HG03095 (cell line): ENCODE measurements at regions not wholly inside any gene's neighbourhood (a gene's known extent, or its start where the extent isn't known, plus 50 kb on each side); places are given as distances from the start of the nearest gene placed in this dataset.

Source experiments
- ATAC-seq: cut with Tn5 transposase; IDR thresholded peaks from one replicate; pipeline ENCODE4 v1.9.1; 2021; ENCODE audit warnings: moderate library complexity; ENCODE audit not compliant: unreplicated experiment

DNA sequence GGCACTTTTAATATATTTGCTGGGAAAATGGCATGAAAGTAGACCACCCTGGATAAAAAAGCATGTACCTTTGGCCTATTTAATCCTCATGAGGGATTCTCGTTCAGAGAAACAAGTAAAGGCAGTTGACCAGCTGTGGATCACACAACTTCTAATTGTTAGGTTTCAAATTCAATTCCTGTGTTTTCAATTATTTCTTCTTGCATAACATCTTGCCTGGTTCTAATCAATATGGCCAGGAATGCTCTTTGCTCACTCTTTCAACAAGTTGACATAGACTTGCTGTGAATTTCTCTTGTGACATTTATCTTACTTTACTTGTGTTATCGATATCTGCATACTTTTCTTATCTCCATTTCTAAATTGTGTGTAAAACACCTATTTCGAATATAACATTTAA is 211.8 kb downstream of the SLC7A11 start:
- no peak for ATAC-seq

DNA sequence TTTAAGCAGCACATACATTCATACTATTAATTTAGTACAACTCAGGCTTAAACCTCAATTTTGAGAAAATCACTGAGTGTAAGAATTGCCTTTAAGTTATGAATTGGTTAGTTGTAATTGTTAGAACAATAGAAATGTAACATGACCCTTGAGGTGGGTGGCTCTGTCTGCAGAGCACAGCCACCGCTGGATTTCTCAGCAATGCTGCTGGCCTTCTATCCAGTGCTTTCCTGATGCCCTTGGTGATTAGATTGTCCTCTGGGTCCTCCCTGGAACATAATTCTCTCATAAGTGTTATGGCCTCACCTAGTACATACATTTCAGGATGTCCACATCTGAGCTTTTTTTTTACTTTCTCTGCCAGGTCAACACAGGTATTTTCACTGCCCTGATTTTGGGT is 213.2 kb downstream of the SLC7A11 start:
- ATAC-seq: no peak

DNA sequence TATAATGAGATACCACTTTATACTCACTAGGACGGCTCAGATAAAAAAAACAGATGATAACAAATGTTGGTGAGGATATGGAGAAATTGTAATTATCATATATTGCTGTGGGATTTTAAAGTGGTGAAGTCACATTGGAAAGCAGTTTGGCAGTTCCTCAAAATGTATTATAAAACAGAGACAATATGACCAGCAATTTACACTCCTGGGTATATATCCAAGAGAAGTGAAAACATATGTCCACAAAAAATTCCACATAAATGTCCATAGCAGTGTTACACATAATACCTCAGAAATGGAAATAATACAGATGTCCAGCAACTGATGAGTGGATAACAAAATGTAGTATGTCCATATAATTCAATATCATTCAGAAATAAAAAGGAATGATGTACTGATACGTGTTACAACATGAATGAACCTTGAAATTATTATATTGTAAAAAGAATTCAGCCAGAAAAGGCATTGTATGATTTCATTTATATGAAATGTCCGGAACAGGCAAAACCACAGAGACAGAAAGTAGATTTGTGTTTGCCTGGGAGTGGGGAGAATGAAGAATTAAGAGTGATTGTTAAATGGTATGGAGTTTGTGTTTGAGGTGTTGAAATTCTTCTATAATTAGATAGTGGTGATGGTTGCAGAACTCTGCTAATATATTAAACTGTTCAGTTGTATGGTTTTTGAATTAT is 220.9 kb downstream of the SLC7A11 start:
- no peak for ATAC-seq

DNA sequence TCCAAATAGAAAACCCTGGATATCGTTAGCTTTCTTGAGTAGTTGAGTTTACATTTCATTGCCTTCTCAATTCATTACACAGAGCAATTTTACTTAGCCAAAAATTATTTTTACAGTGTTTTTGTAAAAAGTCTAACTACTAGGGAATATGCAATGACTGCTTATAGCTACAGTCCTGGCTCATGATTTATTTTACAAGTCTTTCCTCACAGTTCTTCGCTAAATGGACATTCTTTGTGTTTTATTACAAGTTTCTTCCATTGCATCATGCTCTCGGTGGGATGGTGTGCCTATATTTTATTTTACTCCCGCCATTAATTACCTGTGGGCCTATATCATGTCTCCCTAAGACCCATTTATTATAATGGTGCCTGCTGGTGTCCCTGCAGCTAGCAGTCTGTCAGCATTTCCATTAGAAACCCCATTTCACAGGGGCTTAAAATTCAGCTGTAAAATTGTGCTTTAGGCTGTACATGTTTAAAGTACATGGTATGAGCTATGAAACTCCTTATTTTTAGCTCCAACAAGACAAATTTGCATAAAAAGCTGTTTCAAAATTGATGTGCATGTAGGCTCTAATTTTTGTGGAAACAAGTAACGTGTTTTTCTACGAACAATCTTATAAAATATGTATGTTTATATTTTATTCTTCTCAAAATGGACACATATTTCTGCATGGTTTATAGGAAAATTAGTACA is 227.4 kb downstream of the SLC7A11 start:
- no peak for ATAC-seq

DNA sequence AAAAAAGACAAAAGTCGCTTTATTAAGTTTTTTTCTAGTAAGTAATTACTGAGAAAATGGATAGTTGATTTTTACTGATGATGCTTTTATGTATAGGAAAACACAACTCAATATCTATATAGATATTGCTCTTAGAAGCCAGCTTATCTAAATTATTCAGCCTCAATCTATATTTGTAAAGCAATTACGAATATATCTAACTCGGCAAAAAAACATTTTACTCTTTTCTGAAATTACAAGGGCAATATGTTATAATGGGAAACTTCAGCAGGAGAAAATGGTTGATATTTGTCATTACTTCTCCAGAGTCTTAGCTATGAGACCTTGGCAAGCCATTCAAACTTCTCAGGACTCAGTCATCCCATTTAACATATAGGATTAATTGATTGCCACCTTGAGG is 228.5 kb downstream of the SLC7A11 start:
- no peak for ATAC-seq

DNA sequence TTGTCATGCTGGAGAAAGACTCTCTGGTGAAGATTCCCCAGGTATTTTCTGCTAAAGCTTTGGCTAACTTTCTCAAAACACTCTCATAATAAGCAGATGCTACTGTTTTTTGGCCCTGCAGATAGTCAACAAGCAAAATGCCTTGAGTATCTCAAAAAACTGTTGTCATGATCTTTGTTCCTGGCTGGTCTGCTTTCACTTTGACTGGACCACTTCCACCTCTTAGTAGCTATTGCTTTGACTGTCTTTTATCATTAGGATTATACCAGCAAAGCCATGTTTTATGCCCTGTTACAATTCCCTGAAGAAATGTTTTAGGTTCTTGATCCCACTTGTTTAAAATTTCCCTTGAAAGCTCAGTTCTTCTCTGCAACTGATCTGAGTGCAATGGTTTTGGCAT is 231.5 kb downstream of the SLC7A11 start:
- no peak for ATAC-seq

DNA sequence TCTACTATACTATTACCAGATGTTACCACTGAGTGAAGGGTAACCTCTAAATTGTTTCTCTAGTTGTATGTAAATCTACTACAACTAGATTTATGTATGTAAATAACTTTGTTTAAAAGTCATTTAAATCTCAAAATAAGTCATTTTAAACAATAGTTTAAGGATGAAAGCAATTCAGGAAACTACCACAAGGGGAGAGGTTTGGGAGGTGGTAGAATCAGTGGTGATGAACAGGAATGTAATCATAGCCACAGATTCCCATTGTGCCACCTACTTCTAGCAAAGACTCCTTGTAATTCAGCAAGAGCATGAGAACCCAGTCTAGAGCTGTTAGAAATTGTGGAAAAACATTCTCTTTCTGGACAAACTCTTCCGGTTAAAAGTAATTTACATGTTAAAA is 234.6 kb downstream of the SLC7A11 start:
- no peak for ATAC-seq

DNA sequence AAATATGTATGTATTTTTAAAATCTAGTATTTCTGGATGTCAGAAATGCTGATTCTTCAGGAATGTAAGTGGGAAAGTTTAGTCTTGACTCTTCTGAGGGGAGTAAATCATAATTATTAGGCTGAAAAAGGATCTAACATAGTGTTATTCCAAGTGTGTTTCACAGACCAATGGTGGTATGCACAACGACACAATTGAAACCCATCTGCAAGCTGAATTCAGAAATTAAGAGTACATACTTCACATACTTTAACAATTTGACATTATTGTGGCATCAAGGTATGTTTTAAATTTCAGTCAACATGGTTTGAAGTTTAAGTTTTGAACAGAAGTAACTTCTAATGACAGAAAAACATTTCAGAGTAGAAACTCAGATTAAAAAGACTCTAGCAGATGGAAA is 236.7 kb downstream of the SLC7A11 start:
- ATAC-seq: no peak

DNA sequence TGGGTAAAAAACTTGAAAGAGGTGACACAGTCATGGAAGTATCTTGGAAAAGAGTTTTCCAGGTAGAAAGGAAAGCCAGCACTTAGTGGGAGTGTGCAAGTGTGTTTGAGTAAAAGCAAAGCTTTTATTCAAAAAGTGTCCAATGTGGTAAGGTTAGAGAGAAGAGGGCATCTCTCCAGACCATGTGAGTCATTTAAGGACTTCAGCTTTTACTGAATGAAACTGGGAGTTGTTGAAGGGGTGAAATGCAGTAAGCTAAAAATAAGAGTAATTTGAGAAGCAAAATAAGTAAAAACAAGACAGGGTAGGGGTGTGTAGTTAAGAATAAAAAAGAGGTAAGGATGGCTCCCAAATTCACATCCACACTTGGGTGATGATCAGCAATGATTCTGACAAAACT is 238.9 kb downstream of the SLC7A11 start:
- ATAC-seq: peak; percentile 94

DNA sequence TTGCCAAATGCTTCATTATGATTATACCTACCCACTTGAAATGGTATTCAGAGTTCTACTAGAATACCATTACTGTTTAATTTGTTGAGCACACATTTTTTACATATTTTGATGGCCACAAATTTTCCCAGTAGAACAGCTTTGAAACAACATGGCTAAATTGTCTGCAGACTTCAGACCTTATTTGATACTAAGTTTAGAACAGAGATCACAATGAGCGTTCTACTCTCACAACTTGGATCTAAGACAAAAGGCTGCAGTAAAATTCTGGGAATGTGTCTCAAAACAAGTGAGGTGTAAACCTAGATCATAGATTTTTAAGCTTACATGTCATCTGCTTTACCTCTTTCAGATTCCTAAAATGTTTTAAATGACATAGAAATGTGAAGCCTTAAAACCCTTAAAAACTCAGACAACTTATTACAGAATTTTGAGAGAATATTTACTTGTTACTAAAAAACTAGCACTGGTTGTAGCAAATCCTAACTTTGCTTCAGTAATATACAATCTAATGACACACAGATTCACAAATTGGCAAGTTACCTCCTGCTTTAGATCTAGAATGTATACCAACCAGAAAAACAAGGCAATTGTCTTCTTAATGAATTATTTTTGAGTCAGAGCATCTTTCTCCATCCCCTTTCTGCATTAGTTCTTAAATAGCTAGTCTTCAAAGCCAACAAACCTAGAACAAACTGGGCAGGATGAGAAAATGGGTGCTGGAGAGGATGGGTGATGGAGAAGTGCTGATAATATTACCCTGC is 243.3 kb downstream of the SLC7A11 start:
- ATAC-seq: no peak

DNA sequence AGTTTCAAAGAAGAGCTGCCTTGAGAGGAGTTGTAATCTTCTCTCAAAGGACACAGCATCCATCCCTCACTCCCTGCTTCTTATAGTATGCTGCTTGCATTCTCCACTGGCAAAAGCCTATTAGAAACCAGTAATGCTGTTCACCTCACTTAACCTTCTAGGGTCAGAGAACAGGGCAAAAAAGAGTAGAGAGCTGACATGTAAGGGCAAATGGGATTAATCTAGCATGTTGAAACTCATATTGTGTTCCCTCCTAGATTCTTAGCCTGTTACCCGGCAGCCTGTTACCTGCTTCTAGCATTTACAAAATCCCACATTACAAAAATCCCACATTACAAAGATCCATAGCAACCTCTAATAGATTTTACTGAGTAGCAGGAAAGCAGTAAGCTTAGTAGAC is 244.7 kb downstream of the SLC7A11 start:
- ATAC-seq: no peak

DNA sequence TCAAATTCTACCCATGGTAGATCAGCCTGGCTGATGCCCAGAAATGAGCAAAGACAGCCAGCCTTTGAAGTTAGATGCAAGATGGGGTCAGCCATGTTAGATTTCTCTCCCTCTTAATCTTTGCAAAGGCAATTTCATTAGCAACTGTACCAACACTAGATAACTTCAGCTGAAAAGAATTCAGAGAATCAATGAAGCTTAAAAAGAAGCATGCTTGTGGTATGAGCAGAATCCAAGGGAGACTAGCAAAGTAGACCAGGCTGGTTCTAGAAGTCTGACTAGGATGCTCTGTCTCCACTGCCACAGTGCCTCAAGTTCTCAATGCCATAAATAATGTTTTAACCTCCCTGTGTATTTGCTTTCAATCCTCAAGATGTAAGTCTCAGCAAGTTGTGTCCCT is 247.3 kb downstream of the SLC7A11 start:
- ATAC-seq: no peak

DNA sequence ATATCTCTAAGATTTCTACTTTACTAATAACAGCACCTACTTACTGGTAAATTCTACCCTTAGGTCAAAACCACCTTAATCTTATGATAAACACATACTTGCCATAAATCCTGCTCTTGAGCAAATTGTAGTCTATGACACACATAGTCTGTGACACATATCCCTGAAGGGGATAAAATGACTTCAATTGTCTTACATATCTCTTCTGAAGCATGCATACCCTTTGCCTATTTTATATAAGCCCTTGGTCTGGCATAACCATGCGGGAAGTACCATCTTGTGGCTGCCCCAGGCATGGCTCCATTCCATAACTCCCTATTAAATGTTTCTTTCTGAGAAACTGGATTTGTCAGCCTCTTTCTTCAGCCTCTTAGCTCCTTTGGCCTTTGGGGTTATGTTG is 248.9 kb downstream of the SLC7A11 start:
- no peak for ATAC-seq

DNA sequence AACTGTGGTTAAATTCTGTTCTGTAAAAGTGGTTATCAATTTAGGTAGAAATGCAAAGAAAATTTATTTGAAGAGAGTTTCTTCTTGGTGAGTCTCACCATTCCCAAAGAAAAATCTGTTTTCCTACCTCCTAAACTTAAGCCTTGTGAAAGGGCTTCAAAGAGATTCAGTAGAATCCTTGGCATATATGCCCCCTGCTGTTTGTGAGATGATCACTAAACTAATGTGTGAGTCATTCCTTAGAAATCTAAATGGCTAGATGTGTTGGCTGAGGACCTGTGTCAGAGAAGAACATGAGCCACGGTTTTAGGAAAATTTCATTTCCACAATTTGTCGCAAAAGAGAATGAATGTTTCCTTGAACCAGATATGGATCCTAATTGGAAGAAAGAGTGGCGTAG is 260.9 kb downstream of the SLC7A11 start:
- no peak for ATAC-seq

DNA sequence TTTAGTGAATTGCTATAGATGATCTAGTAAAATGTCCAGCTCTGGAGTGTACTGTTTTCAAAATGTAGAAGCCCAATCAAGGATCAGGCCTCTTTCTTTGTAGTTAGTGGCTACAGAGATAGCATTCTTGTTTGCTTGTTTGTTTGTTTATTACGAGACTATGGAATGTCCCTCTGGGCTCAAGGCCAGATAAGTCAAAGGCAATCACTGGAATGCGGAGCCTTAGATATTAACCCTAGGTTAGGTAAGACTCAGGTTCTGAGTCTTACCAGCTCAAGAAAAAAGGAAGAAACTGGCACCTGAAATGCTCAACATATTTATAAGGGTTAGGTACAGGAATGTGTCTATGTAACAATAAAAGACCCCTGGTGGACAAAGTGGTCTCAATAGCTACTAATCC is 261.5 kb downstream of the SLC7A11 start:
- no peak for ATAC-seq

DNA sequence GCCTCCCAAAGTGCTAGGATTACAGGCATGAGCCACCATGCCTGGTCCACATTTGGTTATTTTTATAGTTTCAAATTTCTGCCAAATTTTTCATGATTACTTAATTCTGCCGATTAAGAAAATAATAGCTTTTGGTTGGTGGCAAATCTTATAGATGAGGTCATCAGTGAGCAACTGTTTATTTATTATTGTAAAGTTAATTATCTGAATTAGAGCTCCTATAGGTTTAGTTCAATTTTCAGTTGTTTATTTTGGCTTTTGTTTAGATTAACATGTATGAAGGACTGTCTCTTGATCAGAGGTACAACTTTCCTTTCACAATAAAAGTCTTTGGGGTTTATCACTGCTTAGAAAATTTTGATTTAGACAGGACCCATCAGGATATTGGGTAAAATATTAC is 262.2 kb downstream of the SLC7A11 start:
- ATAC-seq: no peak

DNA sequence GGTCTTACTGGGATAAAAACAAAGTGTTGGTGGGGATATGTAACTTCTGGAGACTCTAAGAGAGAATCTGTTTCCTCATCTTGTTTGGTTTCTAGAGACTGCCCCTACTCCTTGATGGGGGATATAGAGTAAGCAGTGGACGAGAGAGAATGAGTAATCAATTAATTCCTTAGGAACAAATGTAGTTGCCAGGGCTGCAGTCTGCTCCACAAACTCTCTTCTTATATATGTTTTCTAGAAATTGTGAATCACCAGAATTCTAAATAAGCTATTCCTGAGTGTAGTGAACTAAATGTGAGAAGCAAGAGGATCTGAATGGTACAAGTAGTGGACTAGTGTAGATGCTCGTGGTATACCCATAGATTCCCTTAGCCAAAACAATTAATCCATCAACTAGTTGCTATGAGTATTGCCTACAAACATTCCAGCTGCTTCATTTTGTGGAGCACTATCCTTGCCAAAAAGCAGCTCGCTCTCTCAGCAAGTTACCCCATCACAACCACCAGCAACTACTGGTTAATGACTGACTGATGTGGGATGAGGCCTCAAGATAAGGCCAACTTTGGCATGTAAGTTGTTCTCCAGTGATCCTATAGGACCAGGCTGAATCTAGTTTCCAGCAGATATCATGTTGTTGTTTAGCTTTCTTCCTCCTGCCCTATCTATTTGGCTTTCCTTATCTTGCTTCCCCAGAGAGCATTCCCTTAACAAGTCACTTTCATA is 273.0 kb downstream of the SLC7A11 start:
- ATAC-seq: no peak

DNA sequence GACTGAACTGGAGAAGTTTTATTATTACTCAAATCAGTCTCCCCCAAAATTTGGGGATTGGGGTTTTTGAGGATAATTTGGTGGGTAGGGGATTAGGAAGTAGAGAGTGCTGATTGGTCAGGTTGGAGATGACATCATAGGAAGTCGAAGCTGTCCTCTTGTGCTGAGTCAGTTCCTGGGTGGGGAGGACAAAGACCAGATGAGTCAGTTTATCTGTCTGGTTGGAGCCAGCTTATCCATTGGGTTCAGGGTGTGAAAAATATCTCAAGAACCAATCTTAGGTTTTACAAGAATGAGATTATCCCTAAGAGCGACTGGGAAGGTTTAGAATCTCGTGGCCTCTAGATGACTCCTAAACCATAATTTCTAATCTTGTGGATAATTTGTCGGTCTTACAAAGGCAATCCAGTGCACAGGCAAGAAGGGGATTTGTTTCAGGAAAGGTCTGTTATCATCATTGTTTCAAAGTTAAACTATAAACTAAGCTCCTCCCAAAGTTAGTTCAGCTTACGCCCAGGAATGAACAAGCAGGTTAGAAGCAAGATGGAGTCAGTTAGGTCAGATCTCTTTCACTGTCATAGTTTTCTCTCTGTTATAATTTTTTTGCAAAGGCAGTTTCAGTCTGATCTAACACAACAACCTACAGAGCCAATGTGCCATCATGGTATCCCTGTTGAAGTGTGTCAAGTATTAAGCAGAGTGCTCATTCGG is 274.5 kb downstream of the SLC7A11 start:
- no peak for ATAC-seq

DNA sequence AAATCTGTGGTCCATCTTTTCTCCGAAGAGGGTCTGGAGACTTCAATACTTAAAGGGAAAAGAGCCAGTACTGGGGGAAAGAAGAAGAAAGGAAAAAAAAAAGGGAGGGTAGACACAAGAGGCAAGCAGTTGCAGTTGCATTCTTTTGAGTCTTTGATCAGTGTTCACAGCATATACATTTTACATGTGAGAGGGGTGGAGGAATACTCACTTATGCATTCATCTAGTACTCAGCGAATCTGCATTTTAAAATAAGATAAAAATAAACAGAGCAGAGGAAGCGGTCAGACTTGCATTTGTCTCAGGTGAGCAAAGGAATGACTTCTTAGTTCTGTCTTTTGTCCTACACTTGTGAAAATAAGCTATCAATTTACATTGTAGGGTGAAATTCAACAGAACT is 275.6 kb downstream of the SLC7A11 start:
- no peak for ATAC-seq

DNA sequence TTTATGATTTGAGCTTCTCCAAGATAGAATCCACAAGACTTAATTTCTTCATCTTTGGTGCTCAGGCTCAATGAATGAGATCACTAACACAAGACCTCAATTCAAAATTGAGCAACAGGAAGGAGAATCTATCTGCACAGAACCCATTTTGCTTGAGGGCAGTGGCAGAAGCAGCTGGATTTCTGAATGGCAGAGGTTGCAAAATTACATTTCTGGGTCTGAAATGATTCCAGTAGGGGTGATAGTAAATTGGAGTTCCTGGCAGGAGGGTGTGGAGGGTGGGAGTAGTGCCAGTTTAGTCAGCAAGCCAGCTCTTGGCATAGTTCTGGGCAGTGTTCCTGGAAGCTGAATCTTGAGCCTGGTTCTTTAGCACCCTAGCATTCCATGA is 281.1 kb downstream of the SLC7A11 start:
- no peak for ATAC-seq
